NCI-H2107 (cell line): ENCODE measurements at regions not wholly inside any gene's neighbourhood (a gene's known extent, or its start where the extent isn't known, plus 50 kb on each side); places are given as distances from the start of the nearest gene placed in this dataset.

Experiments used
- DNase-seq: peaks from one replicate; lab custom pipeline; 2025; lab: John Stamatoyannopoulos, UW

- no peak for DNase-seq
Measured at GRCh38 chr3:103055021-103055520, 620.3 kb downstream of the ZPLD1 start.

GRCh38 chr3:103056542-103056941, 621.7 kb downstream of the ZPLD1 start:
- DNase-seq: no peak

DNA sequence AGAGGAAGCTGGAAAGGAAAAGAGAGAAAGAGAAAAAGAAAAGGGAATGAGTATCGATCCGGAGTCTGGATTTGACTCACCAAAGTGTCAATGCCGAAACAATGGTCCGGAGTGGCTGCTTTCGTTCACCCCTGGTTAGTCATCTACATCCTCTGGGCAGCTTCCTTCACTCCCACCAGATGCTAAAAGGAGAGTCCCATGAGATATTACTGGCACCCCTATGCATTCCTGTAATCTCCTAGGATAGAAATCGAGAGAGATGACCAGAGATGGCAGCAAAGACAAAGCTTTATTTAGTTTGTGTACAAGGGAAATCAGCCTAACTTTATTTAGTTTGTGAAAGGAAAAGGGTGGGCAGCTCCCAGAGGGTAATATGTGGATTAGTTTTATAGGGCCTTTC, 622.2 kb downstream of the ZPLD1 start:
- DNase-seq: no peak

GRCh38 chr3:103057487-103057886, 622.7 kb downstream of the ZPLD1 start:
- no peak for DNase-seq

- no peak for DNase-seq
Measured at GRCh38 chr3:103059432-103059831, 624.6 kb downstream of the ZPLD1 start.

DNA sequence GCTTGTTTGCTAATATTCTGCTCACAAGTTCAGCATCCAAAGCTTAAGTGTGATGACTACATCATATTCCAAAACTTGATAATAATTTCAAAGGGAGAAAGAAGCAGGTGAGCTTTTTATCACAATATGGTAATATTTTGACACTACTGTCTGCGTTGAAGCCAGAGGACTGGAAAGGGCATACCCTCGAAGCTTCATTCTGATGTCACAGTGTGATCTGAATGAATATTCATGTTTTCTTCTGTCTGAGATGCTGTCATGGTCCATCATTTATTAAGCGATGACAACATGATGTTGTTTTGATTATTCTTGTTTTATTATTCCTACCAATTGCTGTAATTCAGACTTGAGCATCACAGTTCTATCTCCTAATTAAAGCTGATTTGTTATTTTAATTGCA, 625.4 kb downstream of the ZPLD1 start:
- no peak for DNase-seq

GRCh38 chr3:103067963-103068362, 633.1 kb downstream of the ZPLD1 start:
- no peak for DNase-seq

GRCh38 chr3:103075282-103075681, 640.5 kb downstream of the ZPLD1 start:
- DNase-seq: no peak

- no peak for DNase-seq
Measured at GRCh38 chr3:103077910-103078309, 643.1 kb downstream of the ZPLD1 start.

DNA sequence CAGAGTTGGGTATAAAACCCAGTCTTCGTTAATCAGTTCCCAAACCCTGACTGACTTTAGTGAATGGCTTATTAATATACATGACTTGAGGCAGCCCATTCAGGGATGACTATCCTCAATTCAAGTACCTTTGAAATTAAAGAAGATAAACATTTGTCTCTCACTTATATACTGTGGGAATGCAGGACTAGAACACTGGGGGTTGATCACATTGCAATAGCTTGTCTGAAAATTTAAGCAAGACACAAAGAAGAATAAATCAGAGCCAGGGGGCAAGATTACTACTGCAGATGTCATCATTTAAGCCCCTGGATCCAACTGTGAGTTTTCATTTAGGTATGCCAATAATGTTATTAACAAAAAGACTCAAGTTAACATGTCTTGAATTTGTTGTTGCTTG, 647.7 kb downstream of the ZPLD1 start:
- DNase-seq: no peak

GRCh38 chr3:103083848-103084631, 649.2 kb downstream of the ZPLD1 start:
- no peak for DNase-seq

DNA sequence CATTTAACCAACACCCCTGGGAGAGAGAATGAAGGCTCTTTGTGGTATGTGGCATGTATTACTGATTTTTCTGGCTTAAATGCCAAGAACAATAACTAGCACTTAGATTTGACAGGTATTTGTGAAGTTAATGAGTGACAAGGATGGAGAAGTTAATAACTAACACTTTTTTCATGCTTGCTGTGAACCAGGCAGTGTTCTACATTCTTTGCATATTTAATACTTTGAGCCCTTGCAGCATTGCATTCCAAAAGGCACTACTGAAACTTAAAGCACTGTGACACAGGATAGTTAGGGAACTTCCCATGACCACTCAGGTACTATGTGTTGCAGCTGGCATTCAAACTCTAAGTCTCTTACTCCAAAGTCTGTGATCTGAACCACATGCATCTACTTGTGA, 650.6 kb downstream of the ZPLD1 start:
- DNase-seq: no peak

- no peak for DNase-seq
Measured at GRCh38 chr3:103089758-103090157, 654.9 kb downstream of the ZPLD1 start.

DNA sequence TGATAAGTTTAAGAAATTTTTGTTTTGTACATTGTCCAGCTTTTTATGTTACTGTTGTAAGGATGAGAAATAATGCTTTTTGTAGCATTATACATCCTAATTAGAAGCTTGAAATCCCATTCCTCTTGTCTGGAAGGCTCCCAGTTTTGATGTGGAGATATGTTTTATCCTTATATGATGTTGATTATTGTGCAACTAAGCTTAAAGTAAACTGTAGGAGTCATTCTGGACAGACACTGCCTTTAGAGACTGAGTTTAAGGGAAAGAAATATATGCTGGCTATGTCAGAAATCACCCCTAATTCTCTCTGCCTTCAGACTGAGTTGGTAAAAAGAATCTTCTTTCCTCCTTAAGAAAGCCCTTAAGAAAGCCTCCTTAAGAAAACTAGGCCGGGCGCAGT, 670.4 kb downstream of the ZPLD1 start:
- no peak for DNase-seq

GRCh38 chr3:103112273-103112672, 677.5 kb downstream of the ZPLD1 start:
- no peak for DNase-seq

- no peak for DNase-seq
Measured at GRCh38 chr3:103126115-103126514, 691.3 kb downstream of the ZPLD1 start.

DNA sequence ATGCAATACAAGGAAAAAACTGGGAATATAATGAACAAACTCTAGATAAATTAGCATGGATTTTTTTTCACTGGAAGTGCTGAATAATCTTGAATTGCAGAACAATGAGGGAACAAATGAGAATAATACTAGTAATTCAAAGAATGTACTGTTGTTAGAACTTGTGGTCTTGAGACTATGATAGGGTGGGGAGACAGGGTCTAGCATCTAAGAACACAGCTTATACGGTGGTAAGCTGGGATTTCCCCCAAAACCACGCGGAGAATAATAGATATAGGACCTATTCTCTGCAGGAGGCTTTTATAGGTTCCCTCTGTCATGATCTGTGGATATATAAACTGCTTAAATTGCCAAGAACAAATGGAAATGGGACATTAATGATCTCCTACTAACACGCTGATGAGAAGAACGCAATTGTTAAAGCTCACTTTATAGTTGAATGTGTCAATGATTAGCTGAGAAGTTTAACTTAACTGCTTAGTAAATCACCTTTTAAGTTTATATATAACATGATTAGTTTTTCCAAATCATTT, 692.3 kb downstream of the ZPLD1 start:
- no peak for DNase-seq

DNA sequence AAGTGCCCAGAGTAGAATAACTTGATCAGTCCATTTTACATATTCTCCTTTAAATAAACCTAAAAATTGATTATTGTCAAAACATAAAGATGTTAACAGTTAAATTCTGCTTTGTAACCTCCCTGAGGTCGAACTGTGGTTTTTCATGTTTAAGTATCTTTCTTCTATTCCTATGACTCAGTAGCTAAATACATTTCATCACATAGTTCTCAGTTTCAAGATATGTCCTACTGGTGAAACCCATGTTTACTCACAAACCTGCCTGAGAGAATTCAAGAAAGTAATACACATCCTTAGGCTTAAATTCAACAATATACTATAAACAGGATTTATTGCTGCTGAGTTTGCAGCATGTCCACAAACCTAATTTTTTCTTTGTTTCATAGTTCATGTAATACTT, 692.9 kb downstream of the ZPLD1 start:
- DNase-seq: no peak

DNA sequence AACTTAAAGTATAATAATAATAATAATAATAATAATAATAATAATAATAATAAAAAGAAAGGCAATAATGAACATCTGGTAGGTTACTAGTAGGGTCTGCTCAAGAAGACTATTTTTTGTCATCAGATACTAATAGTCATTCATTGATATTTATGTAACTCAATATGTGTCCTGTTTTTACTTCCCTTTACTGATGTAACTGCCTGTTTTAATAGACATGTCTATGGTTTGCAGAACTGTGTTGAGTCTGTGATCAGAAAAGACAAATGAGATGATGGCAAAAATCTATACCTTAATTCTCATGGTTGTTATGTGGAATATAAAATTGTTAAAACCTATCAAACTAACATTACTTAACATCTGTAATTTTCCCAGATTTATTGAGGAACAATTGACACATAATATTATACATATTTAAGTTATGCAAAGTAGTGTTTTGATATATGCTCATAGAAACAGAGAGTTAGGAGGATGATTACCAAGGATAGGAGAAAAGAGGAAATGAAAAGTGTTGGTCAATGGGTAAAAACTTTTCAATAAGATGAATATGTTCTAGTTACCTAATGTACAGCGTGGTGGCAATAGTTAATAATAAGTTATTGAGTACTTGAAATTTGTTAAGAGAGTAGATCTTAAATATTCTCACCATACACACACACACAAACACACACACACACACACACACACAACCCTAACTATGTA, 699.4 kb downstream of the ZPLD1 start:
- DNase-seq: no peak

GRCh38 chr3:103136621-103137020, 701.8 kb downstream of the ZPLD1 start:
- no peak for DNase-seq

GRCh38 chr3:103137830-103138229, 703.0 kb downstream of the ZPLD1 start:
- no peak for DNase-seq

DNA sequence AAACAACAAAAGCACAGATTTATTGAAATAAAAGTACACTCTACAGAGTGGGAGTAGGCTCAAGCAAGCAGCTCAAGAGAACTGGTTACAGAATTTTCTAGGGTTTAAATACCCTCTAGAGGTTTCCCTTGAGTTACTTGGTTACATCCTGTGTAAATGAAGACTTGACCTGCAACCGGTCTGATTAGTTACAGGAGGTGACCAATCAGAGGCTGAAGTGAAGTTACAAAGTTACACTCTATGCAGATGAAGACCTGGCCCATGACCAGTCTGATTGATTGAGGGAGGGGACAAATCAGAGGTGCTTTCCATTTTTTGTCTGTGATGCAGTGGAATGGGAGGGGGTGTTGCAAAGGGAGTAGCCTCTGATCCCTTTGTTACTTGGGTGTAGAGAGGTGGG, 723.4 kb downstream of the ZPLD1 start:
- no peak for DNase-seq

DNA sequence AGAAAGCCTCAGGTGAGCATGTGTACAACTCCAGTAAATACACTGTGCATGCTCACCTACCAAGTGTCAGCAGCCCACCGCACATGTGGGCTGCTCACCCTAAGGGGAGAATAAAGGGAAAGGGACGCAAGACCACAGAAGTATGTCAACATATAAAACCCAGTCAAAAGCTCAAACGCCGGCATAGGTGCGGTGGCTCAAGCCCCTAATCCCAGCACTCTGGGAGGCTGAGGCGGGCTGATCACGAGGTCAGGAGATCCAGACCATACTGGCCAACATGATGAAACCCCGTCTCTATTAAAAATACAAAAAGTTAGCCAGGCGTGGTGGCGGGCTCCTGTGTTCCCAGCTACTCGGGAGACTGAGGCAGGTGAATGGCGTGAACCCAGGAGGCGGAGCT, 732.1 kb downstream of the ZPLD1 start:
- DNase-seq: no peak
